GM21367 (cell line): ENCODE measurements at regions not wholly inside any gene's neighbourhood (a gene's known extent, or its start where the extent isn't known, plus 50 kb on each side); places are given as distances from the start of the nearest gene placed in this dataset.

Source experiments
- ATAC-seq: cut with Tn5 transposase; IDR thresholded peaks from one replicate; pipeline ENCODE4 v1.9.1; 2021; ENCODE audit not compliant: unreplicated experiment

DNA sequence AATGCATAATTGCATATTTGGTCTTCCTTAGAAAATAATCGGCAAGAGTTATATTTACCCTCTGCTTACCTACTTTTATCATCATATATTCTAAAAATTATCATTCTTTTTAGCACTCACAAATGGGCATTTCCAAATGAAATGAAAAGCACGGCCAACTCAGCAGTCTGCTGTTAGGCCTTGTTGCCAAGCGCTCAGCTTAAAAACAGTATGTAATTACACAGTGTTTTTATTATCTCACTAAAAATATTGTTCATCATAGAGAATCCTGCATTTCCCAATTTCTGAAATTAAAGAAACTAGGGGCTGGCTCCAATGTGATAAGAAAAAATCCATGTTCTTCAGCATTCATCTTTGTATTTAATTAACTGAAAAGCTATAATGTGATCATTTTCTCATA lies 391.7 kb upstream of the ADARB2 start:
- ATAC-seq = no peak

DNA sequence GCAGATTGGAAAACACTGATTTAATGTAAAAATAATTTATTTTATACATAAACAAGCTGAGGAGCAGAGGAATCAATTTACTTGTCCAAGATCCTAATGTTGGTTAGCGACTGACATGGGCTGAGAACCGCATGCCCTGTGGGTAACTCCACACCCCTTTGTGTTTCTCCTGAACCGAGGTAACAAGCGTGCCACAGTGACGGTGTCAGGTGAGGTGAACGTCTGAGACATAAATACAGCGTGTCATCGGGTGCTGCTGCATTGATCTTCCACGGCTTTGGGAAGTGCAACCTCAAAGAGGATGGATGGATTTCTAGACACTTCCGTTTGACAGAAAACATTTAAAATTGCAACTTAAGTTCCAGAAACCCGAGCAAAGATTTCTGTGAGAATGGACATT lies 386.8 kb upstream of the ADARB2 start:
- no peak for ATAC-seq

DNA sequence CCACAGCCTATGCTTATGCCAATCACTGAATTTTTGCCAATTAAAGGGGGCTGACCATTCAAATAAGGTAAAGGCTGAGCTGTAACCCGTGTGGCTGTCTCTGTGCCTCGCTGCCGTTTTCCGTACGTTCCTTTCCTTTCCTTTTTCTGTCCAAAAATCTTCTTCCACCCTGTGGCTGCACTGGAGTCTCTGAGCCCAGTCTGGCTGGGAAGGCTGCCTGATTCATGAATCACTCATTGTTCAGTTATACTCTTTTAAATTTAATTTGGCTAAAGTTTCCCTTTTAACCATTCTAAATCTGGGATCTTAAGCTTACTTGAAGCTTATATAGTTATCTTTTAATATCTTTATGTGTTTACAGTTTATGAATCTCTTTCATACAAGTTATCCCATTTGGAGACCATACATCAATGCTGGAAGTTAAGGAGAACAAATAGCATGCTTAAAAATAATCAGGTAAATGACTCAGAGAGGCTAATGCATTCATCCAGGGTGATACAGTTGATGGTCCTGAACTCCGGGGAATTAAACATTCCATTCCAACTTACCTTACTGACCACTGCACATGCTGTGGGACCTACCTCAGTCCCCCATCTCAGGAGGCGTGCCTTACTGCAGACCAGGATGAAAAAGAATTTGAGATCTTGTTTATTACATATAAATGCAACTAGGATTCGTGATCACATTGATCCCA lies 385.3 kb upstream of the ADARB2 start:
- ATAC-seq = no peak

DNA sequence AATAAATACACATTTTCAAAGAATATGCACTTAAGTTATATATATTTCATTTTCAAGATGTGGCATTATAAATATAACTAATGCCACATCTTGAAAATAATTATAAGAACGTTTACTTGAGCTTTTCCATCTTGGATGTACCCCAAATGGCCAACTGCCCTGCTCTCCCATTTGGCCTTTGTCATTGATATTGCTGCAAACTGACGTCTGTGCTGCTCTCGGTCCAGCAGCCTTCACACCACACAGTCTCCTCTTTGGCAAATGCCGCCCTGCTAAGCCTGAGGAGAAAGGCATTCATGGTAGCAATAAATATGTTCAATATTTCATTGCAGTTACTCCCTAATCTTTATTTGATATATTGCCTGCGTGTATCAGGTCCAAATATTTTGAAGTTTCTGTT lies 384.6 kb upstream of the ADARB2 start:
- ATAC-seq = no peak

DNA sequence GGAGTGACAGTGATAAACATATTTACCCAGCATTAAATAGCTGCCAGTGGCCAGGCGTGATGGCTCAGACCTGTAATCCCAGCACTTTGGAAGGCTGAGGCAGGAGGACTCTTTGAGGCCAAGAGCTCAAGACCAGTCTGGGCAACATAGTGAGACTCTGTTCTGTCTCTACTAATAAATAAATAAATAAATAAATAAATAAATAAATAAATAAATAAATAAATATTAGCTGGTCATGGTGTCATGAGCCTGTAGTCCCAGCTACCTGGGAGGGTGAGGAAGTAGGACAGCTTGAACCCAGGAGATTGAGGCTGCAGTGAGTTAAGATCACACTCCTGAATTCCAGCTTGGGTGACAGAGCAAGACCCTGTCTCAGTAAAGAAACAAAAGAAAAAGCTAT lies 384.0 kb upstream of the ADARB2 start:
- no peak for ATAC-seq

DNA sequence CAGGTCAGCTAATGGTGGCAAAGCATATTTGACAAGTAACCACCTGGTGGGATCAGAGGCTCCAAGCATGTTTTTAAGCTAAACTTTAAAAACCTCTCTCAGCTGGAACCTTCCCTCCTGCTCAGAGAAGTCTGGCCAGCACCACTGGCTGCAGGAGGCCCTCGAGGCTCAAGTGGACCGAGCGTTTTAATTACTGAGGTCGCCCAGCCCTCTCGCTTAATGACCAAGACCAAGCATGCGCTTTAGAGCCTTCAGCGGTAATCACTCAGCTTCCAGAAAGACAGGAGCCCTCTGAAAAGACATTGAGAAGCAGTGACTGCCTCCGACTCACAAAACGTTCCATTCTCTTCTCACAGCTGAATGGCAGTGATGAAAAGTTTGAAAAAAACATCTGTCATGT lies 383.4 kb upstream of the ADARB2 start:
- no peak for ATAC-seq

DNA sequence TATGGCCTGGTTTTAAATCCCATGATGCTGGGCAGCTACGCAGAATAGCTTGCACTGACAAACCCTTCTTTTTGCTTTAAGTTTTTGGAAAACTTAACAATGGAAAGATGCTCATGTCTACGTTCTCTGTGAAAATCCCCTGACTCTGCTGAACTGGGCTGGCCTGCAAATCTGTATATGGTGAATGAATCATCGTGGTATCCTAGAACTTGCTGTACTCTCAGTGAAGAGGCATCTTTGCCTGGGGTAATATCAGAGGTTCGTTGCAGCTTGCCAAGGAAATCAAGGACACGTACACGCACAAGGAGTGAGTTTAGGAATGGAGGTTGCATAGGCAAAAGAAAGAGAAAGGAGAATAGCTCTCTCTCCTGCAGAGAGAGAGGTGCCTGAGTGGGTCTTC lies 382.0 kb upstream of the ADARB2 start:
- no peak for ATAC-seq

DNA sequence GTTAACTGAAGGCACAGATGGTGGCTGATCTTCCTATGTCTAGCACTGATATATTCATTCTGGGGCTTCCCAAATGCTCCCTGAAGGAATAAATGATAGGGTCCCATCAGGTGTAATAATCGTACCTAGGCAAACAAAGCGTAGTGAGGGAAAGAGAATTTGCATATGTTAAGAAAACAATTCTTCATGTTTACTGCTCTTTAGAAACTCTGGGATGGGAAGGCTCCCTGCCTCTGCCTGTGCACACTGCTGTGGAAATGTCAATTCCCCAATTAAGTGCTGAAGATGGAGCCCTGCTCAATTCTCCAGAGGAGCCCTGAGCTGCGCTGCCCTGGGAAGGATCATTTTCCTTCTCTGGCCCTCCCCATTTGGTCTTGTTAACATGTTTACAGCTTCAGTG lies 380.9 kb upstream of the ADARB2 start:
- ATAC-seq = no peak

DNA sequence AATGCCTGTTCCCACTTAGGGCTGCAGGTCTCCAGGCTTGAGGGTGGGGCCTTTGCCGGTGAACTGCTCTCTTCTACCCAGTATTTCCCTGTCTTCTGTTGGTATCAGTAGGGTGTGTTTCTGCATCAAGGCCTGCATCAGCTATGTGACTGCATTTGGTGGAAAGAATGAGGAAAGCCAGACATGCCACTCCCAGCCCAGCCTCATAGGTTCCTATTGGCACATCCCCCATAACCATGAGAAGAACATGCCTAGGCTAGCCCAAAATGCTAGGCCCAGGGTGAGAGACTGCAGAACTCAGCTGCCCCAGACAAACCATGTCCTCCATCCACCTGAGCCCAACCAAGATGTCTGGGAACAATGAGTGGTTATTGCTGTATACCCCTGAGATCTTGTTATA lies 380.3 kb upstream of the ADARB2 start:
- no peak for ATAC-seq

DNA sequence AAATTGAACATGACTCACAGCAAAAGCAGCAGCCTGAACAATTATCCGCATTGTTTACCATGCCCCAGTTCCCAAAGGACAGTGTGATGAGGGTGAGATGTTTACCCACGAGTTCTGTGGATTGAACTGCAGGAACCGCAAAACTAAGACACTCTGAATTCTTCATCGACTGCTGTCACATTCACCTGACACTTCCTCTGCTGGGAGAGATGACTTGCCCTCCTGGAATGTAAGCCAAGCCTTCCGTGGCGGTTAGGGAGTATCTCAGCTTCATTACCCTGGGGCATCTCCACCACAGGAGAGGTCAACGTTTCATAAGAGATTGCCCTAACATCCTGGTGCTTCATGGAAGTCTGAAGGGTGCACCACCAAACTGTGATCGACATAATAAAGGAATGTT lies 374.6 kb upstream of the ADARB2 start:
- no peak for ATAC-seq

DNA sequence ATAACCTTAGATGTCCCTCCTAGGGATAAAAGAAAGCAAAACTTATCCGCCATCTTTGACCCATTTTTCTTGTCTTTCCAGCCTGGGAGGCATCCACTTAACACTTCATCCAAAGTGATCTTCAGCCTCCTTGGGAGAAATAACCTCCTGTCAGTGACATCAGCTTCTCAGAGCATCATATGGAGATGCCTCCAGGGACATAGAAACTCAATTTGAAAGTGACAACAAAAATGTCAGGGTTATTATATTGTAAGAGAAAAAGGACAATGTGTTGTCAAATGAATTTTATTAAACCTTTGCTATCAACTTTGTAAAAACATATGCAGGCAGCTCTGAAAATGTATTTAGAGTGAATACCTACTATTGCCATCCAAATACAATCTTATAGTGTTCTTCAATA lies 371.2 kb upstream of the ADARB2 start:
- no peak for ATAC-seq

DNA sequence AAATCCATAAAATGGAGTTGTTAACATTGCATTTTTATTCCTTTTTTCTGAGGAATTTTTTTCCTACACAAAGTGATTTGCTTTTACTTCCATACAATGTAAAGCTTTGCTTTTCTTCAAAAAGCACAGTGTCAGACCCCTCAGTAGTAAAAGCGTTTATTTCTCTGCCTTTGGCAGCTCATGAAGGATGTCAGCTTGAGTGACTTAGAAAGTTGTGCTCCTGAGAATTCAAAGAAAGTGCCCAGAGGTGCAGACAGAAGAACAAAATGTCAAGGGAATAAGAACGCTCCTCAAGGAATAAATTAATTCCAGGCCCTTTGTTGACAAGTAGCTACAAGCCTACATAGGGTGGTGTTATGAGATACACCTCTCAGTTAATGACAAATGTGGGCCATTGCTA lies 369.3 kb upstream of the ADARB2 start:
- no peak for ATAC-seq

DNA sequence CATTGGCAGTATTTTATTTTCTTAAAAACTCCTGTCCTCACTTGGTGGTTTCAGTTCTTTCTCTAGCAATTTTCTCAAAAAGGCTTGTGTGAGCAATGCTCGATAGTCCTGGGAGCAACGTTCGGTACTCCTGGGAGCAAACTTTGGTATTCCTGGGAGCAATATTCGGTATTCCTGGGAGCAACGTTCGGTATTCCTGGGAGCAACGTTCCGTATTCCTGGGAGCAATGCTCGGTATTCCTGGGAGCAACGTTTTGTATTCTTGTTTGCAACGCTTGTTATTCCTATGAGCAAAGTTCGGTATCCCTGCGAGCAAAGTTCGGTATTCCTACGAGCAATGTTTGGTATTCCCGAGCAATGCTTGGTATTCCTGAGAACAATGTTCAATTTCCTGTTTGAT lies 362.0 kb upstream of the ADARB2 start:
- no peak for ATAC-seq

DNA sequence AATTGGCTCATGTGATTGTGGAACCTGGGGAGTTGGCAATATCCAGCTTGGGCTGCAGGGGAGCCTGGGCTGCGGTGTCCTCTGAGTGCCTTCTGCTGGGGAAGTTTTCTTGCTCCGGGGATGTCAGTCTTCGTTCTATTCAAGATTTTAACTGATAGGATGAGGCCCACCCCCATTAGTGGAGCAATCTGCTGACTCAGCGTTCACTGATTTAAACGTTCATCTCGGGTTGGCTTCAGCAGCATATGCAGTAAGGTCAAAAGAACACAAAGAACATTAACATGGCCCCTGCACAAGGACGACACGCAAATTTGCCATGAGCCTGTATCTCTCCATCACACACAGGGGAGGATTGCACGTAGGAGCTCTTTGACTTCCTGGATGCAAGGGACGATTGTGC lies 360.6 kb upstream of the ADARB2 start:
- ATAC-seq = no peak

DNA sequence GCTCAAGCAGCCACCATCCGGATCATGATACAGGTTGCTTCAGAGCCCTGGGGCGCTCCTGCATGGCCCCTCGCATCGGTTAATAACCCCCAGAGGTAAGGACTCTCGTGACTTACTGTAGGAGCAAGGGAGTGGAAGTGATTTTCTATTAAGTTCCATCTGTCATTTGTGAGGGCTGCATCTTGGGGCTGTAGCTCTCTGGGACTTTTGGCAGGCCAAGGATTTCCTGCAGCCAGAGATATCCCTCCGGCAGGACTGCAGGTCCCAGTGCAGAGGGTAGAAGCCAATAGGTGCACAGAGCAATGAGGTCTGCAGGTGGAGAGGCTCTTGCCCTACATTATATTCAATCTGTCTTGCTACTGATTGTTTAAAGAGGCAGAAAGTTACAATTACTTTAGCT lies 356.8 kb upstream of the ADARB2 start:
- no peak for ATAC-seq

DNA sequence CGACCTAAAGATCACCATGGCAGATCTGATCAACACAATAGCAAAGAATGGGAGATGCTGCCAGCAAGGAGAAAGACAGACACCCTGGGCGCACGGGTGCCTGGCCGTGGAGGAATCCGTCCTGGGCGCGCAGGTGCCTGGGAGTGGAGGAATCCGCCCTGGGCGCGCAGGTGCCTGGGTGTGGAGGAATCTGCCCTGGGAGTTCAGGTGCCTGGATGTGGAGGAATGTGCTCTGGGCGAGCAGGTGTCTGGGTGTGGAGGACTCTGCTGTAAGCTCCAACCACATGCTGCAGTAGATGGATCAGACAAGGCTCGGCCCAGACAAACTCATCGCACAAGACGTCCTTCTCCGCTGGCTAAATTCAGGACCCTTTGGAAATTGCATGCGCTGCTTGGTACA lies 346.3 kb upstream of the ADARB2 start:
- no peak for ATAC-seq

DNA sequence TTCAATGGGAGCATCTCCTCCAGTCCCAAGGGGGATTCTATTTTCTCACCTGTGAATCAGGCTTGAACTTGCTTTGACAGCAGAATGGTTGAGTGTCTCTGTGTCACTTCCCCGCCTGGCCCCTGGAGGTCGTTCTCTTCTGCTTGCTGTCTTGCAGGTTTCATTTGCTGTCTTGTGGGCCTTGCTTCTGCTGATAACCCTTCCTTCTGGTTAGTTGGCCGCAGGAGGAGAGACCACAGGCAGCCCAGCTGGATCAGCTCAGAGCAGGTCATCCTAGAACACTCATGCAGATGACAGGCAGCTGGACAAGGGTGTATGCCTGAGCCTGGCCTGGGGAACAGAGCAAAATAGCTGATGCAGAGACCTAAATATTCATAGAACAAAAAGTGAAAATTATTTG lies 344.2 kb upstream of the ADARB2 start:
- ATAC-seq = no peak

DNA sequence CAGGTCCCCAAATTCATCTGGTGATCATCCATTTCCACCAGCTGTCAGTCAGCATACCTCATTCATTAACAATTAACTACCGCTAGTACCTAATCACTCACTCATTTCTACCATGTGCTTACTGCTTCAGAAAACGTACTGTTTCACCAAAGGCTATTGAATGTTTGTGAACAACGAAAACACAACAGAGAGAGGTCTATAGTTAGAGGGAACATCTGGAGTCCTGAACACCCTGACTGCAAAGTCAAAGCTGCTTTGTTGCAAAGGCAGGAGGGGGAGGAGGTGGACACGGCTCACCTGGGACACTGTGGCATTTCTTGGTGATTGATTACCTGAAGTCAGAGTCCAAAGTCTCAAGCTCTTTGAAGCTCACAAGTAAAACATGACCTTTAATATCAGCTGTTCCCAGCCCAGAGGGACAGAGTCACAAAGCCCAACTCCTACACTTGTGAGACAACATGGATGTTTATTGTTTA lies 342.3 kb upstream of the ADARB2 start:
- no peak for ATAC-seq

DNA sequence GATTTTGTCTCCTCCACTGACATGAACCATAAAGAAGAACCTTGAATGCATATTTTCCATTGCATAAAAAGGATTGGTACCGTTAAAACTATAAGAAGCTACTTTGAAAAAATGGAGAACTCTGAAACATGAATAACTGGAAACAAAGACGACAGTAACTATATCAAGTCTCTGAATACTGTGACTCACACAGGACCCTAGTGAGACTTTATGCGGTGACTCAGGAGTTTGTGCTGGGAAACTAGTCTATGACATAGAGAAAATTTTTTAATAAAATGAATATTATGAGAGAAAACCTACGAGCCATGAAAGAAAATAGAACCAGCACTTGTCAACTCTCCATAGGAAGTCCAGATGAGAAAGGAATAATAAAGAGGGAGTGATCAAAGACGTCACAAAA lies 339.9 kb upstream of the ADARB2 start:
- no peak for ATAC-seq

DNA sequence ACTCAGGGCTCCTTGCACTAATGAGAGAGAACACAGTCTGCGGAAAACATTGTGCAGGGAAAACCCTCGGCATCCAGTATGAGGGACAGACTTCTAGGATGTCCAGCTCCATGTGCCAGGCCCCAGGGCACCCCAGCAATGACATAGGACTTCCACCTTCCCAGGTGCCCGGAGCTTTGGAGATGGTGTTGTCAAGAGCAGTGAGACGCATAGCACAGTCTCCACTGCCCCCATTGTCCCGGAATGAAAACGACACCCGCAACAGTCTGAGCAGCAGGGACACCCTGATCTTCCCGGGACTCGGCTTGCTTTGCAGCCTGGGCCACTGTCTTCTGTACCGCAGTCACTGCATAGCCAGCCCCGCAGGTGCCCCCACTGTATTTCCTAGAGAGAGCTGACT lies 339.2 kb upstream of the ADARB2 start:
- ATAC-seq = no peak

DNA sequence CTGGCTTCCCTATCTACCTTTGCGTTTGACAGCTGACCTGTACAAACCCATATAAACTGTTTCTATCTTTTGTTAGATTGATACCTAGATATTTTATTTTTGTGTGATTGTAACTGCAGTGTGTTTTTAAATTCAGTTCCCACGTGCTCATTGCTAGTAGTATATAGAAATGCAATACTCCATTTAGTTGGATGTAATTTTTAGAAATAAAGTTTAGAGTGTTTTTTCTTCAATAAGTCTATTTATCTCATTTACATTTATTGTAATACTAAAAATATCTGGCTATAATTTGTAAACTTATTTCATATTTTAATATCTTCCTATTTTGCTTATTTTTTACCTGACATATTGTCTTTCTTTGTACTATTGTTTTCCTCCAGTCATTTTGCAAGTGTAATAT lies 329.7 kb upstream of the ADARB2 start:
- no peak for ATAC-seq

DNA sequence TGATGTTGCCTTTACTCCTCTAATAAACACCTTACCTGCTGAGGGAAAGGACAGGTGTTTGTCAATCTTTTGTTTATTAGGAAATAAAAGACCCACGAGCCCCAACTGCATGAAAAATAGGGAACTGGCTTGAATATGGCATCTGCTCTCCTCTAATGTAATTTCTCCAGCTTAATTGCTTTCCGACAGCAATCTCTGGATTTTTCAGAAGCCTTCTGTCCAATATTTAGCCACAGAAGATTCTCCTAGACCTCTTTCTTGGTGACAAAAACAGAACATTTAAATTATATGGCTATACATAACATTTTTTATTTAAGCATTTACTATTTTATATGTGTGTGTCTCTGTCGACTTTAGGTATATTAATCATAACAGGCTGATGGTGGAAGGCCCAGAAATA lies 317.4 kb upstream of the ADARB2 start:
- ATAC-seq = no peak

DNA sequence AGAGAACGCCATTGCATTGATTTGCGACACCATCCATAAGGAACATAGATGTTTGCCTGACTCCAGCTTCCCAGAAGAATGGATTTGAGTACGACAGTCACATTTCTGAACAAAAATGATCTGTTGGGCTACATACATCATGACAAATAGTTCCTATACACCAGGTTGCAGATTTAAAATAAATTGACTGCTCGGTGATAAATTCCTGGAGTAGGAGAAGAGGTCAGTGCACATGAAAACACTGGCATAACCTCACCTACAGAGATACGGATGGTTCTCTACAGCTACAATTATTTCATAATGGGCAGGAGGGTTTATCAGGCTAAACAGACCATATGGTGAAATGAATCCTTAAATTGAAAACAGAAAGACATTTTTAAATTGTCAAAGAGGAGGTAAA lies 316.5 kb upstream of the ADARB2 start:
- no peak for ATAC-seq

DNA sequence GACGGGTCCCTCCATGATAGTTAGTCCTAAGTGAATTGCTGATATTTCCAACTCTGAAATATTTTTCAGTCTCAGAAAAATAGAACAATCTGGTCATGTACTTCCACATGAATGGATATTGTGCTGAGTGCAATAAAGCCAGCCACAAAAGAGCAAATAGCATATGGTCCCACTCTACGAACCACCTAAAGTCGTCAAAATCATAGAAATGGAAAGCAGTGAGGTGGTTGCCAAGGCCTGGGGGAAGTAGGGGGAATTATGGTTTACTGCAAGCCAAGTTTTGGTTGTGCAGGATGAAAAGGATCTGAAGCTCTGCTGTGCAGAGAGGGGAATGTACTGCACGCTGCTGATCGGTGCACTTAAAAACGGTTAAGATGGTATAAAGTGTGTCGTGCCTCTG lies 313.8 kb upstream of the ADARB2 start:
- no peak for ATAC-seq
